ENCODE measurements at regions not wholly inside any gene's neighbourhood (a gene's known extent, or its start where the extent isn't known, plus 50 kb on each side); places are given as distances from the start of the nearest gene placed in this dataset.

- no peak overlapping the region for H3K4me2 ChIP-seq (ENCODE audit: insufficient read depth, low read length)
- DNase-seq (ENCODE audit: insufficient read length, low spot score, missing footprints): no peak
- no peaks in the 10 kb centered on the region for H3K4me1 ChIP-seq (ENCODE audit: insufficient read depth, low read length)
- no peaks in the 10 kb centered on the region for H4K20me1 ChIP-seq (ENCODE audit: insufficient read depth, low read length)
- no peaks in the 10 kb centered on the region for H3K27me3 ChIP-seq (ENCODE audit: insufficient read depth, low read length)
- TF ChIP-seq CTCF (IDR thresholded peaks at IDR 0.05; ENCODE audit: extremely low read depth, low read depth, low read length): no peak
- no peak overlapping the region for H2AFZ ChIP-seq (ENCODE audit: low read length)
- H3K36me3 ChIP-seq (ENCODE audit: insufficient read depth, low read length): no peaks in the 10 kb centered on the region
- no peak overlapping the region for H3K27ac ChIP-seq (ENCODE audit: low read depth, low read length)
- H3K4me3 ChIP-seq (ENCODE audit: insufficient read depth, low read length): no peak overlapping the region
- H3K9me3 ChIP-seq (ENCODE audit: low read depth, low read length): no peaks in the 10 kb centered on the region
- no peaks in the 10 kb centered on the region for H3K79me2 ChIP-seq (ENCODE audit: insufficient read depth, low read length)
Observed at GRCh38 chr21:24205319-24205718, 1402.0 kb downstream of the MRPL39 start.

GRCh38 chr21:24204641-24205040, 1402.6 kb downstream of the MRPL39 start:
- Histone ChIP-seq H3K27me3 (ENCODE audit: insufficient read depth, low read length) (no peaks in the 10 kb centered on the region), H3K4me1 (ENCODE audit: insufficient read depth, low read length) (no peaks in the 10 kb centered on the region), H3K79me2 (ENCODE audit: insufficient read depth, low read length) (no peaks in the 10 kb centered on the region), H3K9me3 (ENCODE audit: low read depth, low read length) (no peaks in the 10 kb centered on the region), H3K36me3 (ENCODE audit: insufficient read depth, low read length) (no peaks in the 10 kb centered on the region), H3K27ac (ENCODE audit: low read depth, low read length) (no peak overlapping the region), H2AFZ (ENCODE audit: low read length) (no peak overlapping the region), H3K4me2 (ENCODE audit: insufficient read depth, low read length) (no peak overlapping the region), H3K4me3 (ENCODE audit: insufficient read depth, low read length) (no peak overlapping the region), H4K20me1 (ENCODE audit: insufficient read depth, low read length) (no peaks in the 10 kb centered on the region)
- TF ChIP-seq CTCF (IDR thresholded peaks at IDR 0.05; ENCODE audit: extremely low read depth, low read depth, low read length): no peak
- DNase-seq (ENCODE audit: insufficient read length, low spot score, missing footprints): no peak

- no peak for DNase-seq (ENCODE audit: insufficient read length, low spot score, missing footprints)
- Histone ChIP-seq H3K4me3 (ENCODE audit: insufficient read depth, low read length) (no peak overlapping the region), H3K4me2 (ENCODE audit: insufficient read depth, low read length) (no peak overlapping the region), H3K36me3 (ENCODE audit: insufficient read depth, low read length) (no peaks in the 10 kb centered on the region), H4K20me1 (ENCODE audit: insufficient read depth, low read length) (no peaks in the 10 kb centered on the region), H3K27me3 (ENCODE audit: insufficient read depth, low read length) (no peaks in the 10 kb centered on the region), H3K79me2 (ENCODE audit: insufficient read depth, low read length) (no peaks in the 10 kb centered on the region), H3K27ac (ENCODE audit: low read depth, low read length) (no peak overlapping the region), H3K9me3 (ENCODE audit: low read depth, low read length) (no peaks in the 10 kb centered on the region), H2AFZ (ENCODE audit: low read length) (no peak overlapping the region), H3K4me1 (ENCODE audit: insufficient read depth, low read length) (no peaks in the 10 kb centered on the region)
- TF ChIP-seq CTCF (IDR thresholded peaks at IDR 0.05; ENCODE audit: extremely low read depth, low read depth, low read length): no peak
Observed at GRCh38 chr21:24200052-24200451, 1407.2 kb downstream of the MRPL39 start.

- Histone ChIP-seq H4K20me1 (ENCODE audit: insufficient read depth, low read length) (no peaks in the 10 kb centered on the region), H3K9me3 (ENCODE audit: low read depth, low read length) (no peaks in the 10 kb centered on the region), H3K27ac (ENCODE audit: low read depth, low read length) (no peak overlapping the region), H3K79me2 (ENCODE audit: insufficient read depth, low read length) (no peaks in the 10 kb centered on the region), H3K27me3 (ENCODE audit: insufficient read depth, low read length) (no peaks in the 10 kb centered on the region), H3K36me3 (ENCODE audit: insufficient read depth, low read length) (no peaks in the 10 kb centered on the region), H3K4me1 (ENCODE audit: insufficient read depth, low read length) (no peaks in the 10 kb centered on the region), H2AFZ (ENCODE audit: low read length) (no peak overlapping the region), H3K4me3 (ENCODE audit: insufficient read depth, low read length) (no peak overlapping the region), H3K4me2 (ENCODE audit: insufficient read depth, low read length) (no peak overlapping the region)
- no peak for DNase-seq (ENCODE audit: insufficient read length, low spot score, missing footprints)
- no peak for TF ChIP-seq CTCF (IDR thresholded peaks at IDR 0.05; ENCODE audit: extremely low read depth, low read depth, low read length)
Observed at GRCh38 chr21:24197923-24198322, 1409.4 kb downstream of the MRPL39 start.
